HG02642 (cell line): ENCODE measurements at regions not wholly inside any gene's neighbourhood (a gene's known extent, or its start where the extent isn't known, plus 50 kb on each side); places are given as distances from the start of the nearest gene placed in this dataset.

Experiments used
- ATAC-seq: cut with Tn5 transposase; IDR thresholded peaks from one replicate; pipeline ENCODE4 v1.9.1; 2021; ENCODE audit warnings: mild to moderate bottlenecking; ENCODE audit not compliant: unreplicated experiment, poor library complexity

GRCh38 chr3:41007399-41007798 lies 191.9 kb upstream of the CTNNB1 start:
- ATAC-seq: no peak

DNA sequence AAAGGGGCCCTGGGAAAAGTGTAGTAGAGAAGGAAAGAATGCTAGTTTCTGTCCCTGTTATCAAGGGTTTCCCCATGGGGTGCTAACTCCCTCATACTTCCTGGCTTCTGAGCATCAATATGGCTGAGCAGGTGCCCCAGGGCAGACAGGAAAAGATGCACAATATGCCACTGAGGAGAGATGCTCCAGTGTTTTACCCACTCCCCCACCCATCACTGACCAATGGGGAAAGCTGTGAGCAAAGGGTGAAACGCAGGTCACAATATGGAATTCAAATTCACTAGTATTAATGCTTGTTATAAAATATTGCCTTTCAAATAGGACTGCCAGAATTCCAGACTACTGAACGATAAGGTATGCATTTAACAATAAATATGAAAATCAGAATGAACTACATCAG lies 187.5 kb upstream of the CTNNB1 start:
- no peak for ATAC-seq

GRCh38 chr3:41018855-41019254 lies 180.4 kb upstream of the CTNNB1 start:
- no peak for ATAC-seq

GRCh38 chr3:41024031-41024836 lies 175.1 kb upstream of the CTNNB1 start:
- ATAC-seq: no peak

DNA sequence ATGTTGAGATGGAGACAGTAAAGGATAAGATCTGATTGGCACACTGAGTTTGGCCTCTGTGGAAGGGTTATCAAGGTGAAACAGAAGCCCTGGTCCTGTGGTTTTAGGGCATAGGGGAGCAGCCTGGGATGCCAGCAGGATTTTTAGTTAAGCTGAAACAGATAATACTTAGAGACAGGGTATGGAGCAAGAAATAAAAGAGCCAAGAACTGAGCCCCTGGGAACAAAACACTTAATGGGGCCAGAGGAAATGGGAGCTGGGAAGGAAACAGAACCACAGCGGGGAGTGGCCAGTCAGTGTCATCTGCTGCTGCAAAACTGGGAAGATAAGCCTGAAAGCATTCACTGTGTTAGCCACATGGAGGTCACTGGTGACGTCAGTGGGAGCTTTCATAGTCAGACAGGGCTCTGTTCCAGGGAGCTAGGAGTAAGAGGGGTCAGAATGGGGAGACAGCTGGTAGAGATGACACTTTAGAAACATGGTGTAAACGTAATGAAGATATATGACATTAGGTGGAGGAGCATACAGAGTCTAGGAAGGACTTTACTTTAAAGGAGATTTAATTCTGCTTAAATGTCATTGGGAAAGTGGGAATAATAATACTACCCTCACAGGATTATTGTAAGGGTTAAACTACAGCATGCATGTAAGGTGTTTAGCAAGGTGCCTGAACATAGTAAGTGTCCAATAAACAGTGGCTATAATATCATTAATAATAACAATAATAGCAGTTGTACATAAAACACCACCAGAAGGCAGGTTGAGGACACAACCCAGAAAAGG lies 172.7 kb upstream of the CTNNB1 start:
- ATAC-seq: no peak

DNA sequence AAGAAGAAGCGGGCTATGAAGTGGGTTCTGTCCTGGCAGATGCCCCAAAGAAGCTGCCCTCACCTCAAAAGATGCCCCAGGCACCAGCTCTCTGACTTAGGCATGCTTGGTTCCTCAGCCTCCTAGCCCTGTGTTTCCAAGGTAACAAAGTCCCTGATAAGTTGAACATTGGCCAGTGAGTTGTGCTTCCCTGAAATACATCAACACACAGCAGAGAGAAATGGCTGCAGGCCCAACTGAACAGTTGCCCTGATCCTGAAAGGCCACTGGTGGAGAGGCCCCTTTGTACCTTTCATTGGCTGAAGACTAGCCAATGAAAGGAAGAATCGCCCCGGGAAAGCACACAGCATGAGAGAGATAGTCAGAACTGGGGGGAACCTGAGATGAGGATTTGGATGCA lies 169.9 kb upstream of the CTNNB1 start:
- no peak for ATAC-seq

- ATAC-seq: no peak
Observed at GRCh38 chr3:41030220-41030619, 169.1 kb upstream of the CTNNB1 start.

DNA sequence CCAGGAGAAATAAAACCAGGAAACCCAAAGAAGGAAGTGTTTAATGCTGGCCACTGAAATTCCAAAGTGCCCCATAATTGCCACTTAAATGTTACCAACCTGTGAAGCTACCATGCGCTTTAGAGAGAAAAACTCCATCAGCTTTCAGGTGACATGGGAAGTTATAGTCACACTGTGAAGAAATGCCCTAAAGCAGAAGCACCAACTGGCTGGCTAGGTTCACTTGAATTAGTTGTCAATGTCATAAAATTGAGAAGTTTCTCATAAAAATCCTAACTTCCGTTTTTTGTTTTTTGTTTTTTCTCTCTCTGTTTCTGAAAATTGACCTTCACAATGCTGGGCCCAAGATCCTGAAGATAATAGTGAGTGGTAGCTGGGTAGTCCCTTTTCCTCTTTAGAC lies 167.9 kb upstream of the CTNNB1 start:
- no peak for ATAC-seq

- no peak for ATAC-seq
Observed at GRCh38 chr3:41033956-41034519, 165.3 kb upstream of the CTNNB1 start.

DNA sequence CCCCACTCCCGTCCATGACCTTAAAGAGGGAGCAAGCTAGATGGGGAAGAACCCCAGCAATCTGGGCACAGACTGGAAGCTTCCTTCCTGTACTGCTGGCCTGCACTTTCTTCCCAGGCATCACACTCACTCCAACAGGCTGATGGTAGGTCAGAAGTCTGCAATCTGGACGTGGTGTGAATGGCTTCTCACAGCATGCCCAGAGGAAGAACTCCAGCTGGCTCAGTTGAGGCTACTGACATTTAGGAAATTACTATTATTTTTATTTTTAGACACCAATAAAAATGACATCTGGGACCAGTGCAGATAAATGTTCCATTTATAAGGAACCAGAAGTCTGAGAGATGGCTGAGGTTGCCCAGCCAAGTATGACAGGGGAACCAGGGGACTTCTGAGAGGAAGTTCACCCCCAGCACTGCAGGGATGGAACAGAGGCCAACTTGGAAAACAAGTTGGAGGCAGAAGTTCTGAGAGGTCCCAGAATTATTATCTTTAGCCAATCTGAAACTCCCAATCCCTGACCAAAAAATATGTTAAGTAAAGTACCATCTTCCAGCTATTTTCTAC lies 163.8 kb upstream of the CTNNB1 start:
- ATAC-seq: no peak

- no peak for ATAC-seq
Observed at GRCh38 chr3:41037651-41038334, 161.5 kb upstream of the CTNNB1 start.

- no peak for ATAC-seq
Observed at GRCh38 chr3:41040256-41040655, 159.0 kb upstream of the CTNNB1 start.

DNA sequence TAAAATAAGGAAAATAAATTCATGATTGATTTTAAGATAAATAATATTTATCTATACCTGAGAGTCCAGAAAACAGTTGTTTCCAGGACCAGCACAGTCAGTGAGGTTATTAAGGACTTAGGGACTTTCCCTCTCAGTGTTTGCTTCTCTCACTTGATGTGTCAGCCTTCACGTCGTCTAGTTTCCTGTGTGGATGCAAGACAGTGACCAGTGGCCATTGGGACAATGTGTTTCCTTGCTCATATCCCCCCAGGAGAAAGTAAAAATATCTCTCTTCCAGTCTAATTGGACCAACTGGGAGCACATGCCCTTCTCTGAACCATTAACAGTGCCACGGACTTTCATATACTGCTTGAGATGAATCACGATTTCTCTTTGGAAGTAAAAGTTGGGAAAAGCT lies 157.8 kb upstream of the CTNNB1 start:
- no peak for ATAC-seq

DNA sequence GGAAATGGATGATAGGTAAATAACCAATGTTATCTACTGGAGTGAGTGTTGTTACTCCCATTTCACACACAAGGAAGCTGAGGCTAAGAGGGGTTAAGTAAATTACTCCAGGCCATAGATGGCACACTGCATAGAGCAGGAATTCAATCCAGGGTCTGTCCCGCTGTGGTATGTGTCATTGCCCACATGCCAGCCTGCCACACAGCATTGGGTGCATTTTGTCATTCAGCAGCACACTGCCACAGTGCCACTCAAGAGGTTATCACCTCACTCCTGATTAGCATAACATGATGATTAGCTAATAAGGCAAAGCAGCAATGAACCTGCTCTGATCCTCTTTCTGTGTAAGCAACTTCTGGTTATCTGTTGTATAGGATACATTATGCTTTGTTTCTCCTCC lies 157.4 kb upstream of the CTNNB1 start:
- no peak for ATAC-seq

- ATAC-seq: no peak
Observed at GRCh38 chr3:41044523-41044922, 154.8 kb upstream of the CTNNB1 start.

DNA sequence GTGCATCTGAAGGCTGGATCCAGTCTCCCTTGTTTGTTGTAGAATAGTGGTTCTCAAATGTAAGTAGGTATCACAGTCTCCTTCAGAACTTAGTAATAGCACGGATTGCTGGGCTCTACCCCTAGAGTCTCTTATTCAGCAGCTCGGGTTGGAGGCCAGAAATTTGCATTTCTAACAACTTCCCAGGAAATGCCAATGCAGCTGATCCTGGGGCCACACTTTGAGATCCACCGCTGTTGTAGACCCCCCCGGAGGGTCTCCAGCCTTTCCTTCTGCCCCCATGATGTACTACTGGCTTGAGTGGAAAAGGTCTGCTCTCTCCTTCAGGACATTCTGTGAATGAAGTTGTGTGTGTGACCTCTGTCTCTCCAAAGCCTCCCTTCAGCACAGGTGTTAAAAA lies 153.8 kb upstream of the CTNNB1 start:
- no peak for ATAC-seq

DNA sequence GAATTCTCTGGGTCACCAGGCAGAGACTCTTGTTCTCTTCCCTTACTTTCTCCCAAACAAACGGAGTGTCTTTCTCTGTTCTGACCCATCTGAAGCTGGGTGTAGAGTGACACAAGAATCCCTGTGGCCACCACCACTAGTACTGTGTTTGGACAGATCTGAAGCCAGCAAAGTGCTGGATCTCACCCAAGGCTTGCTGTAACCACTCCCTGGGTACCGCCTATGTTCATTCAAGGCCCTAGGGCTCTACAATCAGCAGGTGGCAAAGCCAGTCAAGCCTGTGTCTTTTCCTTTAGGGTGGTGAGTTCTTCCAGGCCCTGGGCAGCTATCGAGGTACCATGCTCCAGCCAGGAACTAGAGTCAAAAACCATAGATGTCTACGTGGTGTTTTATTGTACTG lies 149.2 kb upstream of the CTNNB1 start:
- ATAC-seq: no peak

DNA sequence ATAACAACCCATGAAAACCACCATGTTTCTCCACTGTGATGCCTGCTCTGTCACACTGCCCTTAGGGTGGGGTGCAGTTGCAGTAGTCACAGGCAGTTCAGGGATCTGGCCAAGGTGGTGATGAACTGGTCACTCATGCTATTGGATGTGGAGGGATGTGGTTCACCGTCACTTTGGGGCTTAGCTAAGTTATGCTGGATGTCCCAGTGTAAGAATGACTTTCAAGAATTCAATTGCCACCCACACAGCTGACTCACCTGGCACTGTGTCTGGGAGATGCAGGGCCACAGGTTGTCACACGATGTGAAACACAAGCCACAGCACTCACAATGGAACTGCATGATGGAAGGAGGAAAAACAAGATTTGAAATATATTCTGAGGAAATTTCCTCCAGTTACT lies 146.1 kb upstream of the CTNNB1 start:
- ATAC-seq: no peak

- ATAC-seq: no peak
Observed at GRCh38 chr3:41060106-41060505, 139.2 kb upstream of the CTNNB1 start.

DNA sequence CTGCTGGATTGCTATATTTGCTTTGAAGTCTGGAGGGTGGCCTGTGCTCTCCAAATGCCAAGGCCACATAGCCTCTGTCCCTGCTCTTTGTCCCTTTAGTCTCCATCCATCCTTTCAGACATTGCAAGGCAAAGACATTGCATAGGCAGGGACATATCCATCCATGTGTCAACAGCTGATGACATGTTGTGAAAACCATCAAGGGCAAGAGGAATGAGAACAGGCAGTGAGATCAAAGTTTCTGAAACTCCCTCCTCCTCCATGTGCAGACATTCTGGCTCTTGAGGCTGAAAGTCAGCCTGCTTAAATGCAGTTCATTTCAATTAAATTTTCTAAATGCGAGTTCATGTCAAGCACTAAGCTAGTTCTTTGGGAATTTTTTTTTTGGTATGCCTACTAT lies 135.2 kb upstream of the CTNNB1 start:
- no peak for ATAC-seq

DNA sequence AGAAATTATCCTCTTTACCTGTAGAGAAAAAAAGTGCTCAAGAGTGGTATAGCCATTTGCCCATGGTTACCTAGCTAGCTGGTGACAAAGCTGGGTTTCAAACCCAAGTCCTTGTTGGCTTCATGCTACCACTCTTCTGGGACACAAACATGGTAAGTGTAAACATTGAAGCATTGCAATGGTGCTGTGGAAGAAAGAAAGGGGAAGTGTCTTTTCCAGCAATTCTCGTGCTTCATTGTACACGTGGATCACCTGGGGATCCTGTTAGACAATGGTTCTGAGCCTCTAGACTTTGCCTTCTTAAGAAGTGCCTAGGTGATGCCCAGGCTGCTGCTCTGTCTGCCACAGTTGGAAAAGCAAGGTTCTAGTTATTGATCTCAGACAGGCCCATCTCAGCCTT lies 134.8 kb upstream of the CTNNB1 start:
- no peak for ATAC-seq
